ENCODE measurements at regions not wholly inside any gene's neighbourhood (a gene's known extent, or its start where the extent isn't known, plus 50 kb on each side); places are given as distances from the start of the nearest gene placed in this dataset.

DNA sequence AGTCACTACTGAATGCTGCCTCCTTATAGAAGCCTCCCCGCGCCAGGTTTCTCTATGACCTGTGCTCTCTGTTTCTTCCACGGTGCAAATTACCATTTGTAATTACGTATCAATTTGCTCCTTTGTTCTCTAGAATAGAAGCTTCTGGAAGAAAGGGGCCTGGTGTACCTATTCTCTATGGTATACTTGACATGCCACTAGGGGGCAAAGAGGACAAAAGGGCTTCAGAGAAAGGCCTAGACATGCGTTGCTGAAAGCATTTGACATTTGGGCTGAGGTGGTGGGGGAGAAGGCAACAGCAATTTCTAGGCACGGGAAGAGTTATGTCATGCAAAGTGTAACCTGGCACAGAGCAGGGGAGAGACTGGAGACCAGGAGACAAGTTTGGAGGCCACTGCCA, 148.7 kb downstream of the WDR11 start:
- TF ChIP-seq, protein P1, sequence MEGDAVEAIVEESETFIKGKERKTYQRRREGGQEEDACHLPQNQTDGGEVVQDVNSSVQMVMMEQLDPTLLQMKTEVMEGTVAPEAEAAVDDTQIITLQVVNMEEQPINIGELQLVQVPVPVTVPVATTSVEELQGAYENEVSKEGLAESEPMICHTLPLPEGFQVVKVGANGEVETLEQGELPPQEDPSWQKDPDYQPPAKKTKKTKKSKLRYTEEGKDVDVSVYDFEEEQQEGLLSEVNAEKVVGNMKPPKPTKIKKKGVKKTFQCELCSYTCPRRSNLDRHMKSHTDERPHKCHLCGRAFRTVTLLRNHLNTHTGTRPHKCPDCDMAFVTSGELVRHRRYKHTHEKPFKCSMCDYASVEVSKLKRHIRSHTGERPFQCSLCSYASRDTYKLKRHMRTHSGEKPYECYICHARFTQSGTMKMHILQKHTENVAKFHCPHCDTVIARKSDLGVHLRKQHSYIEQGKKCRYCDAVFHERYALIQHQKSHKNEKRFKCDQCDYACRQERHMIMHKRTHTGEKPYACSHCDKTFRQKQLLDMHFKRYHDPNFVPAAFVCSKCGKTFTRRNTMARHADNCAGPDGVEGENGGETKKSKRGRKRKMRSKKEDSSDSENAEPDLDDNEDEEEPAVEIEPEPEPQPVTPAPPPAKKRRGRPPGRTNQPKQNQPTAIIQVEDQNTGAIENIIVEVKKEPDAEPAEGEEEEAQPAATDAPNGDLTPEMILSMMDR (IDR thresholded peaks at IDR 0.05) = peak in 2 of 5 experiments; percentile 11 to 15
- TF ChIP-seq POLR2A (IDR thresholded peaks at IDR 0.05) (no peak), POLR2AphosphoS5 (IDR thresholded peaks at IDR 0.05) (no peak)
